A549 (cell line): ENCODE measurements at regions not wholly inside any gene's neighbourhood (a gene's known extent, or its start where the extent isn't known, plus 50 kb on each side); places are given as distances from the start of the nearest gene placed in this dataset.
A peak's percentile ranks its signal among the peaks of the same experiment; 100 is the strongest.

Source experiments
- ATAC-seq, 2 experiments: fragments of 200-7000 bp in 1 of 2; fragments of >200 bp in 1 of 2; cut with Nextera tagmentation in 1 of 2; cut with Tn5 transposase in 1 of 2; 3 replicates each; pipeline versions ENCODE4 v1.8.0 to v1.9.1; 2018 to 2020; ENCODE audit warnings: mild to moderate bottlenecking in 1 of 2, moderate library complexity in 1 of 2
- CTCF ChIA-PET: fragments of 300-600 bp; sonication (Branson Sonifier 250); formaldehyde crosslinking; extraction: SDS; loops from one replicate; lab custom pipeline; 2021; ENCODE audit warnings: antibody characterized with exemption, inconsistent platforms; lab: Yijun Ruan, JAX
- POLR2A ChIA-PET: fragments of 350-600 bp; formaldehyde crosslinking; extraction: SDS; loops from one replicate; lab custom pipeline; 2021; ENCODE audit warnings: antibody characterized with exemption, inconsistent platforms; lab: Yijun Ruan, JAX
- DNase-seq, 2 experiments: peaks; one replicate each; pipeline versions ENCODE4 v3.0.0 to v3.0.0-alpha.2; 2011 to 2016; ENCODE audit warnings: low read depth in 1 of 2, low spot score in 1 of 2
- FAIRE-seq: peaks from 2 replicates; lab custom pipeline; 2011; peaks lifted over from hg19 to GRCh38; lab: Jason Lieb, UNC
- H3K27ac ChIP-seq, 2 experiments: fragments of >200 bp; sonication (Bioruptor Twin); formaldehyde crosslinking; 3 replicates each; pipeline ENCODE4 v1.5.1; 2016 to 2017
- H3K4me1 ChIP-seq: fragments of >200 bp; sonication (Bioruptor Twin); formaldehyde crosslinking; 3 replicates; pipeline ENCODE4 v1.6.1; 2016
- H3K4me2 ChIP-seq: fragments of >200 bp; sonication (Bioruptor Twin); formaldehyde crosslinking; 3 replicates; pipeline ENCODE4 v1.6.1; 2016
- H3K4me3 ChIP-seq: fragments of >200 bp; sonication (Bioruptor Twin); formaldehyde crosslinking; 3 replicates; pipeline ENCODE4 v1.5.1; 2016
- H3K9me3 ChIP-seq: fragments of >200 bp; sonication (Bioruptor Twin); formaldehyde crosslinking; 3 replicates; pipeline ENCODE4 v1.6.1; 2016
- CTCF ChIP-seq: fragments of >200 bp; sonication (Bioruptor Twin); formaldehyde crosslinking; IDR thresholded peaks from 3 replicates; pipeline ENCODE4 v1.5.1; 2016
- E2F6 ChIP-seq: IDR thresholded peaks from 2 replicates; pipeline ENCODE4 v1.6.1; 2012; ENCODE audit warnings: low read depth, borderline replicate concordance
- RAD21 ChIP-seq, 2 experiments: fragments of >200 bp in 1 of 2; sonication (Bioruptor Twin) in 1 of 2; formaldehyde crosslinking in 1 of 2; IDR thresholded peaks in 1 of 2; conservative IDR thresholded peaks in 1 of 2; 2 replicates in 1 of 2; 3 replicates in 1 of 2; pipeline ENCODE4 v1.6.1; 2012 to 2018; ENCODE audit warnings: inconsistent platforms in 1 of 2
- SMC3 ChIP-seq: fragments of >200 bp; sonication (Bioruptor Twin); formaldehyde crosslinking; IDR thresholded peaks from 3 replicates; pipeline ENCODE4 v1.6.1; 2018; ENCODE audit warnings: inconsistent platforms
- WGBS: methylation state at CpG from one replicate; pipeline ENCODE4 v1.1.6; 2017; ENCODE audit errors: missing lambda C conversion rate; 5-methylcytosine and 5-hydroxymethylcytosine counted together

GRCh38 chr2:158745067-158745865 is 49.9 kb upstream of the DAPL1 start:
- H3K27ac ChIP-seq = no peak overlapping the region
- H3K4me3 ChIP-seq = no peak overlapping the region
- ChIA-PET POLR2A (no interaction called here), CTCF (interaction anchor here (0.7 to 12.9 kb wide), 43 partner anchors 8 to 1256 kb away, joined by 3 to 254 read pairs (median 4); partner anchors contain the start of genes CCDC148 and PKP4)
- H3K9me3 ChIP-seq = no peaks in the 10 kb centered on the region
- no peak overlapping the region for H3K4me2 ChIP-seq
- TF ChIP-seq SMC3 = peak; percentile 81
- TF ChIP-seq CTCF = peak; percentile 74
- TF ChIP-seq RAD21 (conservative IDR thresholded peaks at IDR 0.05 in 1 of 2, IDR thresholded peaks at IDR 0.05 in 1 of 2) = peak; percentile 84 to 88
- no peak for TF ChIP-seq E2F6
- no peaks in the 10 kb centered on the region for H3K4me1 ChIP-seq
- WGBS = 60% methylated on average over 16 of the region's 16 CpGs
- DNase-seq (peak; percentile 37 to 66), FAIRE-seq (no peak), ATAC-seq (peak; percentile 79 to 91)
